GM12878 (cell line): ENCODE measurements at regions not wholly inside any gene's neighbourhood (a gene's known extent, or its start where the extent isn't known, plus 50 kb on each side); places are given as distances from the start of the nearest gene placed in this dataset.

ENCODE experiments used
- ATAC-seq: fragments of 200-7000 bp; cut with Tn5 transposase; 3 replicates; pipeline ENCODE4 v1.9.1; 2020; ENCODE audit warnings: mild to moderate bottlenecking, moderate library complexity
- BruUV-seq: library from RNA; stranded (reverse); fragments of 400-500 nt; replicated peaks from 2 replicates; lab custom pipeline; 2021; lab: Mats Ljungman, UMichigan
- CTCF ChIA-PET: fragments of 300-600 bp; sonication (Branson Sonifier 250); formaldehyde crosslinking; extraction: SDS; loops from one replicate; lab custom pipeline; 2021; ENCODE audit warnings: inconsistent platforms; lab: Yijun Ruan, JAX
- POLR2A ChIA-PET: fragments of 350-600 bp; formaldehyde crosslinking; extraction: SDS; loops from one replicate; lab custom pipeline; 2021; ENCODE audit warnings: inconsistent platforms; lab: Charles Lee
- RAD21 ChIA-PET: fragments of 300-600 bp; sonication (Branson Sonifier 250); formaldehyde crosslinking; loops from one replicate; lab custom pipeline; 2023; ENCODE audit warnings: antibody characterized with exemption; ENCODE audit not compliant: unreplicated experiment; lab: Charles Lee
- SMC1A ChIA-PET: fragments of 300-600 bp; sonication (Branson Sonifier 250); formaldehyde crosslinking; loops from one replicate; lab custom pipeline; 2023; ENCODE audit not compliant: unreplicated experiment, uncharacterized antibody; lab: Charles Lee
- DNase-seq: peaks from one replicate; pipeline ENCODE4 v3.0.0-alpha.2; 2011; ENCODE audit warnings: low read depth, low spot score
- FAIRE-seq: peaks from 3 replicates; lab custom pipeline; 2011; peaks lifted over from hg19 to GRCh38; lab: Jason Lieb, UNC
- H2AFZ ChIP-seq: 2 replicates; pipeline ENCODE4 v1.6.0; 2011; ENCODE audit warnings: low read depth, low read length, control low read depth; ENCODE audit not compliant: control insufficient read depth
- H3K27ac ChIP-seq: 2 replicates; pipeline ENCODE4 v1.5.1; 2011; ENCODE audit warnings: control low read depth; ENCODE audit not compliant: control insufficient read depth, insufficient read depth
- H3K27me3 ChIP-seq, 2 experiments: replicated peaks in 1 of 2; 2 replicates each; pipeline versions ENCODE4 v1.6.0 to v1.6.1; 2011; ENCODE audit warnings: low read length in 1 of 2; ENCODE audit not compliant: control insufficient read depth in 2 of 2, insufficient read depth in 2 of 2
- H3K36me3 ChIP-seq, 2 experiments: 2 replicates each; pipeline ENCODE4 v1.5.1; 2011; ENCODE audit warnings: low read length in 1 of 2; ENCODE audit not compliant: control insufficient read depth in 2 of 2, insufficient read depth in 2 of 2
- H3K4me1 ChIP-seq: 2 replicates; pipeline ENCODE4 v1.6.1; 2011; ENCODE audit warnings: mild to moderate bottlenecking, low read length, moderate library complexity, mixed read lengths; ENCODE audit not compliant: control insufficient read depth, insufficient read depth
- H3K4me2 ChIP-seq: 2 replicates; pipeline ENCODE4 v1.6.0; 2011; ENCODE audit warnings: control low read depth; ENCODE audit not compliant: control insufficient read depth, insufficient read depth
- H3K4me3 ChIP-seq: fragments of 200-600 bp; sonication (generic); 2 replicates; pipeline ENCODE4 v1.5.1; 2016
- H3K79me2 ChIP-seq: 2 replicates; pipeline ENCODE4 v1.6.0; 2011; ENCODE audit warnings: low read length; ENCODE audit not compliant: control insufficient read depth, insufficient read depth
- H3K9ac ChIP-seq: 2 replicates; pipeline ENCODE4 v1.8.0; 2011; ENCODE audit warnings: low read length, control low read depth, mixed read lengths; ENCODE audit not compliant: control insufficient read depth, insufficient read depth
- H3K9me3 ChIP-seq: replicated peaks from 3 replicates; pipeline ENCODE4 v1.5.1; 2011; ENCODE audit warnings: mild to moderate bottlenecking, low read length; ENCODE audit not compliant: control insufficient read depth, insufficient read depth
- H4K20me1 ChIP-seq: 2 replicates; pipeline ENCODE4 v1.6.0; 2011; ENCODE audit not compliant: control insufficient read depth, insufficient read depth
- BCL11A ChIP-seq: IDR thresholded peaks from 2 replicates; pipeline ENCODE4 v1.6.1; 2011; ENCODE audit warnings: low read depth, low read length
- POLR2A ChIP-seq: IDR thresholded peaks from 2 replicates; pipeline ENCODE4 v1.6.1; 2011; ENCODE audit warnings: low read depth, mild to moderate bottlenecking, low read length
- POLR2AphosphoS2 ChIP-seq: IDR thresholded peaks from 2 replicates; pipeline ENCODE4 v1.6.1; 2011; ENCODE audit warnings: low read depth, mild to moderate bottlenecking, low read length, improper control_type of control experiment, moderate library complexity
- RB1 ChIP-seq: fragments of 450-650 bp; formaldehyde crosslinking; IDR thresholded peaks from 2 replicates; pipeline ENCODE4 v1.6.1; 2017; ENCODE audit warnings: mild to moderate bottlenecking, borderline replicate concordance
- YY1 ChIP-seq: IDR thresholded peaks from 2 replicates; pipeline ENCODE4 v1.6.1; 2011; ENCODE audit warnings: low read depth, mild to moderate bottlenecking, low read length
- WGBS: methylation state at CpG from one replicate; pipeline ENCODE4 v1.1.6; 2016; ENCODE audit warnings: low lambda C conversion rate; ENCODE audit not compliant: insufficient replicate concordance, insufficient coverage; ENCODE audit errors: missing lambda C conversion rate; 5-methylcytosine and 5-hydroxymethylcytosine counted together
- in situ Hi-C: fragments of 300-500 bp; cut with MboI; formaldehyde crosslinking; loops from 9 replicates; pipeline ENCODE4 v1.14.3; 2018; ENCODE audit warnings: mixed read lengths
- intact Hi-C: fragments of 100-400 bp; cut with micrococcal nuclease; formaldehyde crosslinking; loops from one replicate; pipeline ENCODE4 v1.14.2; 2022; ENCODE audit not compliant: unreplicated experiment
- TF ChIP-seq, protein P1 (sequence below): fragments of 450-650 bp; IDR thresholded peaks from 2 replicates; pipeline ENCODE4 v1.6.1; 2017; ENCODE audit warnings: mild to moderate bottlenecking, moderate library complexity

DNA sequence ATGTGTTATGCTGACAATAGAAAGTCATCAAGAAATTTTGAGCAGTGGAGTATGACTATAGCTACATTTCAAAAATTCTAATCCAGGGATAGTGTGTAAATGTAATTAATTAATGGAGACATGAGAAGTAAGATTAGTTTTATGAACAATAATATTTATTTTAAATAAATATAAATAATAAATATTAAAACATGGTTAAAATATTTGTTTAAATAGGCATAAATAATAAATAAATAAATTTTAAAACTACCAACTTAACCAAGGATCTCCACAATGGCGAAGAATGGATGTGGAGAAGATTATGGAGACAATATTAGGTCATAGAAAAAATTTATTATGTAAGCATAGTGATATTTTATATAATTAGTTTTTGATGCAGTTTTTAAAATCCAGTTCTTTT is 588.2 kb upstream of the NOVA1 start:
- no TSS peak for BruUV-seq
- RAD21 ChIA-PET, result no interaction called here
- POLR2A ChIA-PET, result no interaction called here
- H3K4me2 ChIP-seq, result no peak overlapping the region
- CTCF ChIA-PET, result no interaction called here
- no peak overlapping the region for H2AFZ ChIP-seq
- in situ Hi-C loops, result no loop called here
- no peak for FAIRE-seq
- no peaks in the 10 kb centered on the region; the same call in 2 of the 3 replicates for H3K9me3 ChIP-seq
- SMC1A ChIA-PET, result no interaction called here
- no peak overlapping the region for H3K27ac ChIP-seq
- no peak for DNase-seq
- intact Hi-C loops, result no loop called here
- H3K27me3 ChIP-seq, result no peaks in the 10 kb centered on the region
- no peak overlapping the region for H3K4me3 ChIP-seq
- no peaks in the 10 kb centered on the region for H4K20me1 ChIP-seq
- no peaks in the 10 kb centered on the region for H3K36me3 ChIP-seq
- no peak for ATAC-seq
- H3K79me2 ChIP-seq, result no peaks in the 10 kb centered on the region
- 6% methylated on average over 1 of the region's 1 CpG for WGBS
- no peaks in the 10 kb centered on the region for H3K4me1 ChIP-seq
- H3K9ac ChIP-seq, result no peak overlapping the region
- TF ChIP-seq RB1 (no peak), POLR2A (no peak), BCL11A (no peak), POLR2AphosphoS2 (no peak), YY1 (no peak)
- TF ChIP-seq, protein P1, sequence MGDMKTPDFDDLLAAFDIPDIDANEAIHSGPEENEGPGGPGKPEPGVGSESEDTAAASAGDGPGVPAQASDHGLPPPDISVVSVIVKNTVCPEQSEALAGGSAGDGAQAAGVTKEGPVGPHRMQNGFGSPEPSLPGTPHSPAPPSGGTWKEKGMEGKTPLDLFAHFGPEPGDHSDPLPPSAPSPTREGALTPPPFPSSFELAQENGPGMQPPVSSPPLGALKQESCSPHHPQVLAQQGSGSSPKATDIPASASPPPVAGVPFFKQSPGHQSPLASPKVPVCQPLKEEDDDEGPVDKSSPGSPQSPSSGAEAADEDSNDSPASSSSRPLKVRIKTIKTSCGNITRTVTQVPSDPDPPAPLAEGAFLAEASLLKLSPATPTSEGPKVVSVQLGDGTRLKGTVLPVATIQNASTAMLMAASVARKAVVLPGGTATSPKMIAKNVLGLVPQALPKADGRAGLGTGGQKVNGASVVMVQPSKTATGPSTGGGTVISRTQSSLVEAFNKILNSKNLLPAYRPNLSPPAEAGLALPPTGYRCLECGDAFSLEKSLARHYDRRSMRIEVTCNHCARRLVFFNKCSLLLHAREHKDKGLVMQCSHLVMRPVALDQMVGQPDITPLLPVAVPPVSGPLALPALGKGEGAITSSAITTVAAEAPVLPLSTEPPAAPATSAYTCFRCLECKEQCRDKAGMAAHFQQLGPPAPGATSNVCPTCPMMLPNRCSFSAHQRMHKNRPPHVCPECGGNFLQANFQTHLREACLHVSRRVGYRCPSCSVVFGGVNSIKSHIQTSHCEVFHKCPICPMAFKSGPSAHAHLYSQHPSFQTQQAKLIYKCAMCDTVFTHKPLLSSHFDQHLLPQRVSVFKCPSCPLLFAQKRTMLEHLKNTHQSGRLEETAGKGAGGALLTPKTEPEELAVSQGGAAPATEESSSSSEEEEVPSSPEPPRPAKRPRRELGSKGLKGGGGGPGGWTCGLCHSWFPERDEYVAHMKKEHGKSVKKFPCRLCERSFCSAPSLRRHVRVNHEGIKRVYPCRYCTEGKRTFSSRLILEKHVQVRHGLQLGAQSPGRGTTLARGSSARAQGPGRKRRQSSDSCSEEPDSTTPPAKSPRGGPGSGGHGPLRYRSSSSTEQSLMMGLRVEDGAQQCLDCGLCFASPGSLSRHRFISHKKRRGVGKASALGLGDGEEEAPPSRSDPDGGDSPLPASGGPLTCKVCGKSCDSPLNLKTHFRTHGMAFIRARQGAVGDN, result no peak
- TF ChIP-seq, all 136 proteins: peak for 0
